Right renal cortex interstitium (tissue), 3 donors: ENCODE measurements at regions not wholly inside any gene's neighbourhood (a gene's known extent, or its start where the extent isn't known, plus 50 kb on each side); places are given as distances from the start of the nearest gene placed in this dataset.
"Not testable (repeated sequence)": the region's sequence is repeated elsewhere in the genome, so short reads cannot be mapped to it uniquely, and the experiment has no call there.

Experiments used
- DNase-seq, 3 donors: peaks; one replicate each; pipeline ENCODE4 v3.0.0-alpha.2; 2013; ENCODE audit warnings: low read depth in 3 of 3, low spot score in 2 of 3

DNA sequence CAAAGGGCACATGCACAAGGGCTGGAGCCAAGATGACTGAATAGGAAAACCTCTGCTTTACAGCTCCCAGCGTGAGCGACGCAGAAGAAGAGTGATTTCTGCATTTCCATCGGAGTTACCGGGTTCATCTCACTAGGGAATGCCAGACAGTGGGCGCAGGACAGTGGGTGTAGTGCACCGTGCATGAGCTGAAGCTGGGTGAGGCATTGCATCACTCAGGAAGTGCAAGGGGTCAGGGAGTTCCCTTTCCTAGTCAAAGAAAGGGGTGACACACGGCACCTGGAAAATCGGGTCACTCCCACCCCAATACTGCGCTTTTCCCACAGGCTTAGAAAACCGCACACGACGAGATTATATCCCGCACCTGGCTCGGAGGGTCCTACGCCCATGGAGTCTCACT, 64.5 kb upstream of the HTR1E start:
- DNase-seq, result not testable (repeated sequence)

GRCh38 chr6:86871681-86872080, 65.6 kb upstream of the HTR1E start:
- no peak for DNase-seq

- no peak for DNase-seq
Measured at GRCh38 chr6:86869500-86869899, 67.8 kb upstream of the HTR1E start.

GRCh38 chr6:86859513-86859912, 77.8 kb upstream of the HTR1E start:
- DNase-seq, result no peak

- DNase-seq, result no peak
Measured at GRCh38 chr6:86858970-86859369, 78.4 kb upstream of the HTR1E start.

- no peak for DNase-seq
Measured at GRCh38 chr6:86857783-86858182, 79.5 kb upstream of the HTR1E start.

- DNase-seq, result no peak
Measured at GRCh38 chr6:86856937-86857563, 80.3 kb upstream of the HTR1E start.

GRCh38 chr6:86856379-86856778, 80.9 kb upstream of the HTR1E start:
- no peak for DNase-seq

DNA sequence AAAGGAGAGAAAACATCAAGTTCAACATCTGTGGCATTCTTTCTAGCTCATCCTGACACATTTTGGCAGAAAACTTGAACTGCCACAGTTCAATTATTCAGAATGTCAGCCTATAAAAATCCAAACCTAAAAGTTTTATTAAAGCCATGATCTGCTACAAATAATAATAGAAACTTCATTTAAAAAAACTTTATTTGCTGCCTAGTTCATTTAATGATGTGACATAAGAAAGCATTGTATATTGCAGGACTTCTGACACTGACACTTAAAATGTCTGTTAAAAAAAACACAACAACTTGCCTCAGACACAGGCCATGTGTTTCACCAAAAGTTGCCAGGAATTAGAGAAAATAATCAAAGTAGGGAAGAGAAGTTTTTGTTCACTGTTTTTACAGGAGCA, 88.3 kb upstream of the HTR1E start:
- DNase-seq, result peak; percentile 47 to 51 (median 48)

GRCh38 chr6:86832686-86833085, 104.6 kb upstream of the HTR1E start:
- DNase-seq, result no peak

DNA sequence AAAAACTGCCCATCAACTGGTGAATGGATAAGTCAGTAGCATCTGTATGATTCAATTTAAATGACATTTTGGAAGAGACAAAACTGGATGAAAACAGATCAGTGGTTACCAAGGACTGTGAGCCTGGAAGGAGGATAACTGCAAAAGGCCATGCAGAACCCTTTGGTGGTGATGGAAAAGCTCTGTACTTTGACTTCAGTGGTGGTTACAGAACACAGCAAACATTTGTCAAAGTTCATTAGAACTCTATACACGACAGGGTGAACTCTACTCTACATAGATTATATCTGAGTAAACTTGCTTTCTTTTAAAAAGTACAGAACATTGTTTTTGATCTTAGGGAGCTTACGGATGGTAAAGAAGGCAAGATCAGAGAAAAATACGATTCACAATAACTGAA, 111.9 kb upstream of the HTR1E start:
- DNase-seq, result no peak

- DNase-seq, result no peak
Measured at GRCh38 chr6:86822747-86823146, 114.6 kb upstream of the HTR1E start.

DNA sequence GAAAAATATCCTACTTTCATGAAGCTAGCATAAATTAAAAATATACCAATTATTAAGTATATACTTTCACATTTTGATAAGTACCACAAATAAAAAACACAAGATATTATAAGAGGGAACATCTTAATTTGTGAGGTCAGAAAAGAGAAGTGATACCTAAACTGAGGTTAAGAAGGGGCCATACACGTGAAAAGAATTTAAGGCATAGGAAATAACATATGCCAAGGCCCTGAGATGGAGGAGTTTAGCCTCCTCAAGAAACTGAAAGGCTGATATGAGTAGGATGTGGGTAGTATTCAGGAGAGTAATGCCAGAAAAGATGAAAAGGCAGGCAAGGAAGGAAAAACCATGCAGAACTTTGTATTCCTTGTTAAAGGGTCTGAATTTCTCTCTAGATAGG, 116.6 kb upstream of the HTR1E start:
- no peak for DNase-seq

- DNase-seq, result no peak
Measured at GRCh38 chr6:86793649-86794048, 143.7 kb upstream of the HTR1E start.

DNA sequence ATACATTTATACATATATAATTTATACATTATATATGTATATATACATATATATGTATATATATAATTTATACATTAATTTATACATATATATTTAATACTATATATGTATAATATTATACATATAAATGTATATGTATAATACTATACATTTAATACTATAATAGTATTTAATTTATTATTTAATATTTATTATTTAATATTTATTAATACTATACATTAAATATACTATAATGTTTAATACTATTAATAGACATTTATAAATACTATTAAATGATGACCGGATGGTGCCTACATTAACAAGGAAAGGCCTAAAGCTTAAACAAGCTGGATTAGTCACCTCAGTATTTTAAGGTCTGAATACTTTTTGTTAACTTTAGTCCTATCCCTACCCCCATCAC, 145.9 kb upstream of the HTR1E start:
- no peak for DNase-seq

DNA sequence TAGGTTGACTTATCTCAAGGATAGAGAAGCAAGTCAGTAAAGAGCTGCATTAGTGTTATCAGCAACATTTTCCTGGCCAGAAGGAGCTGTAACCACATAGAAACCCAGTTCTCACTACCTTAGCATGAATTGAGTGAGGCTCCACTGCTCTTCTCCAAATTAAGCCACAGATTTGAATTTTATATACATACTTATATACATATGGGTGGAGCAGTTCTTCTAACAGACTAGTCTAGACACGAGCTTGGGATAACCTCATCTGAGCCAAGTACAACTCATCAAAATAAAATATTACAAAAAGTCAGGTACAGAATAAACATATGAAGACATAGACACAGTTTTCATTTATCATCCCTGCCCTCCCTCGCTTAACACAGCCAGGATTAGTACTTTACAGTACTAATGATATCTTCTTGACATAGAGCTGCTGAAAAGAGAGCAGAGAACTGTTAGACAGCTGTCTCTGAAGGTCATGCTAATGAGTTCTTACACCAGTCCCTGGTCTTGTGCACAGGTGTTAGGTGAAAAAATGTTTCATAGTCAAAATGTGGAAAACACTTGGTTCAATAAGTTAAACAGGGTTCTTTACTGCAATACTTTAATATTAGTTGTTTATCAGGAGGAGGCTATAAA, 147.4 kb upstream of the HTR1E start:
- DNase-seq, result no peak

GRCh38 chr6:86782328-86782727, 155.0 kb upstream of the HTR1E start:
- DNase-seq, result no peak

DNA sequence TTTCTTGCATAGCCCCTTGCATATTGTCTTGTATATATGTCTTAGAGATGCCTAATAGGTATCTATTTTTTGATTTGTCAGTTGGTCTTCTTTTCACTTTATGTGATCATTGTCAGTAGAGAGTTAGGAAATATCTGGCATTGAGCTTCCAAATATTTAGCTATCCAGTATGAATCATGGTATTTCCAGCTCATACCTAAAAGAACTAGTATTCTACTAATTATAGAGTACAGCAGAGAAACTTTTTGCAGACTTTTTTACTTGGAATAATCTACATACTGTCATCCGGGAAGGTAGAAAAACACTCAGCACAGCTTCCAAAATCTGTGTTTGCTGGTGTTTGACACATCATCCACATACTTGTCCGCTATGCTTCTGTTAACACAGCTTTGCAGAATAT, 156.4 kb upstream of the HTR1E start:
- no peak for DNase-seq

GRCh38 chr6:86775893-86776292, 161.4 kb upstream of the HTR1E start:
- DNase-seq, result no peak

DNA sequence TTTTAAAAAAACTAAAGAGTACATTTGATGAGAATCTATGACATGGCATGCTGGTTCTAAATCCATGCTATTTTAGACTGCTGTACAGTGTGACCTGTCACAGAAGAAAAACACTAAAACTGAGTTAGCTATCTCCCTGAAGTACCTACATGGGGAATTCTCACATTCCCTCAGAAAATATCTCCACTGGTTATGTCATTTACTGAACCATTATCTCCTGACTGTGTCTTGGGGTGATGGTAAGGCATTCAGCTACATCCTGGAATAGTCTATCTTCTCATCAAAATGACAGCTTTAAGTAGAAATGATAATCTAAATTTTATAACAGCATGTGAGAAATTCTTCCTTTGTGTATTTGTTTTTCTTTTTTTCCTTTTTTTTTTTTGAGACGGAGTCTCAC, 172.1 kb upstream of the HTR1E start:
- DNase-seq, result no peak

DNA sequence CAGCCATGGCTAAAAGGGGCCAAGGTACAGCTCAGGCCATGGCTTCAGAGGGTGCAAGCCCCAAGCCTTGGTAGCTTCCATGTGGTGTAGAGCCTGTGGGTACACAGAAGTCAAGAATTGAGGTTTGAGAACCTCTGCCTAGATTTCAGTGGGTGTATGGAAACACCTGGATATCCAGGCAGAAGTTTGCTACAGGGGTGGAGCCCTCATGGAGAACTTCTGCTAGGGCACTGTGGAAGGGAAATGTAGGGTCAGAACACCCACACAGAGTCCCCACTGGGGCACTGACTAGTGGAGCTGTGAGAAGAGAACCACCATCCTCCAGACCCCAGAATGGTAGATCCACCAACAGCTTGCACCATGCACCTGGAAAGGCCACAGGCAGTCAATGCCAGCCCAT, 177.4 kb upstream of the HTR1E start:
- not testable (repeated sequence) for DNase-seq

DNA sequence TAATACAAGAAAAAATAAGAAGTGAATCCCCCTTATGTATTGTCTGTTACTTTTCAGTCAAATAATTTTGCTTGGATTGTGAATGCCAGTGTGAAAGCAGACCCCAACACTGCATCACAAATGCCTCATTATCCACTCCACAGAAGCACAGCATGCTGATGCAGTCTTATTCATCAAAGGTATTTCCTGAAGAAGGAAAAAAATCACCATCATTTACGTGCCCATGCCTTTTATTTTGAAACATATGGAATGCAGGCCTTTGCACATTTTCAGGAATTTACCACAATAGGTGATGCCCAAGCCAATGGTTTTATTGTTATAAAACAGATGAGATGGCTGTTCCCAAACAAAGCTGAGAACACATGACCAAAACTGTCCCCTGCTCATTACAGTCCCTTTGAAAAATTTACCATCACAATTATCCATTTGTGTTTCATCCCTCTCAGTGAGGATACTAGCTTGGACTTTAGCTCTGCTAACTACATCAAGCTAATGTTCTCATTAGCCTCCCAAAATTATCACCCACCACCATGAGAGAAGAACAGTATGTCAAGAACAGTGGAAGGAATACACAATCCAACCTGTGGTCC, 180.6 kb upstream of the HTR1E start:
- DNase-seq, result no peak

- DNase-seq, result no peak
Measured at GRCh38 chr6:86744048-86744447, 193.3 kb upstream of the HTR1E start.
